ENCODE measurements at regions not wholly inside any gene's neighbourhood (a gene's known extent, or its start where the extent isn't known, plus 50 kb on each side); places are given as distances from the start of the nearest gene placed in this dataset.

DNA sequence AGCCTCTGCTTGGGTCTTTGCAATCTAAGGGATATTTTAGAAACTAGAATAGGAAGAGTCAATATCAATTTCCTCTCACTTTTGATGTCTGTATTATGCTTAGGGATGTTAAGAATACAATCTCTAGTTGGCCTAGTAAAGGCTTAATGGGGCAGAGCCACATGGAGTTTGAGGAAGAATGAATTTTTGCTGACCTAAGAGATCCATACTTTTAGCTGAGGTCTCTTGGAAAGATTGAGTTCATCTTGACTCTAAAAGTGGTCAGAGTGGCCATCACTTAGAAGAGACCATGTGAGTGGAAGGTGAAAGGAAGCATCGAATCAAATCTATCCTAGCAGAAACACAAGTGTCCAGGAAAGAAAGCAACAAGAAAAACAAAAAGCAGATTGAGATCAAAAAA, 92.2 kb upstream of the SLC28A3 start:
- no peak for DNase-seq (ENCODE audit: low read depth)
- no peak overlapping the region for H3K4me3 ChIP-seq (ENCODE audit: low read length)
- TF ChIP-seq, protein P1, sequence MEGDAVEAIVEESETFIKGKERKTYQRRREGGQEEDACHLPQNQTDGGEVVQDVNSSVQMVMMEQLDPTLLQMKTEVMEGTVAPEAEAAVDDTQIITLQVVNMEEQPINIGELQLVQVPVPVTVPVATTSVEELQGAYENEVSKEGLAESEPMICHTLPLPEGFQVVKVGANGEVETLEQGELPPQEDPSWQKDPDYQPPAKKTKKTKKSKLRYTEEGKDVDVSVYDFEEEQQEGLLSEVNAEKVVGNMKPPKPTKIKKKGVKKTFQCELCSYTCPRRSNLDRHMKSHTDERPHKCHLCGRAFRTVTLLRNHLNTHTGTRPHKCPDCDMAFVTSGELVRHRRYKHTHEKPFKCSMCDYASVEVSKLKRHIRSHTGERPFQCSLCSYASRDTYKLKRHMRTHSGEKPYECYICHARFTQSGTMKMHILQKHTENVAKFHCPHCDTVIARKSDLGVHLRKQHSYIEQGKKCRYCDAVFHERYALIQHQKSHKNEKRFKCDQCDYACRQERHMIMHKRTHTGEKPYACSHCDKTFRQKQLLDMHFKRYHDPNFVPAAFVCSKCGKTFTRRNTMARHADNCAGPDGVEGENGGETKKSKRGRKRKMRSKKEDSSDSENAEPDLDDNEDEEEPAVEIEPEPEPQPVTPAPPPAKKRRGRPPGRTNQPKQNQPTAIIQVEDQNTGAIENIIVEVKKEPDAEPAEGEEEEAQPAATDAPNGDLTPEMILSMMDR (conservative IDR thresholded peaks at IDR 0.05; ENCODE audit: low read depth, low read length): no peak

DNA sequence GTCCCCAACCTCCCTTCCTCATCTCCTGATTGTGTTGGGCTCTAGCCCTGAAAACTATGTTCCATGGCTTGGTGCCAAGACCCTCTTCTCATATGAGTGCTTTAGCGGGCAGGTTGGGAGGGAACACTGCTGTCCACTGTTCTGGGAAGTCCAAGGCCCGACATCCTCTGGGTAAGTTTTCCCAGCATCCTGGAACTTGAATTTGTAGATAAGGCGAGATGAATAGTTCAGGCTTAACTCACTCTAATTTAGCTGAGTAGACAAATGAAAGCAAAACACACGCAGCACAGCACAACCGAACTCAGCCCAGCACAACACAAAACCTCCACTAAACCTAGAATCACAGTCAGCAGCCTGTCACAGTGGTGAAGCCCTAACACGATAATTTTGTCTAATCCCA, 95.3 kb upstream of the SLC28A3 start:
- TF ChIP-seq, protein P1 (conservative IDR thresholded peaks at IDR 0.05; ENCODE audit: low read depth, low read length): no peak
- H3K4me3 ChIP-seq (ENCODE audit: low read length): no peak overlapping the region
- no peak for DNase-seq (ENCODE audit: low read depth)

DNA sequence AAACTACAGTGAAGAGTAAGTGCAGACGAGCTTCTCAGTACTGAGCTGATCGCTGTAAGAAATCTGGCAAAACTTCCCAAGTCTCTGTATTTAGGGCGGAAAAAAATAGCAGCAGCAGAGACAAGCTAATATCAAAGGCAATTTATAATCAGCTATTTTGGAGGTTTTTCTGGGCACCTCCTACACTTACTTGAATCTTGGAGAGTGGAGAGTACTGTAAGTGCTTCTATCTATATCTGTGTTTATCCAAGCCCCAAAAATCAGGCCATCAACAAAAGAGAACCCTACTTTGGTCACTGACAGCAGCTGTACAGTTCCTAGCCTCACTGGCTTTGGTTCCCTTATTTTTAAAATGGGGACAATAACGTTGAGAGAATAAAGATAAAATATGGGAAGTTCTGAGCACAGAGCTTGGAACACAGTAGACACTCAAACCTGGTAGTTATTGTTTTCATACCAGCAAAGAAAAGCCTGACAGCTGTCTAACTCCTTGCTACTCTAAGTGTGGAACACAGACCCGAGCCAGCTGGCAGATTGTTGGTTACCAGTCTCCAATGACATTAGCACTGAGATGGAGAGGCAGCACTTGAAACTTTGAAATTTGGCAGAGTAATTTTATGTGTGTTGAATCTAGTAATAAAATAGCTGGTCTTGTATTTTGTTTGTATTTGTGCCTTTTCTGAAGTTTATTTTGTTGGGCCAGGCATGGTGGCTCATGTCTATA, 96.0 kb upstream of the SLC28A3 start:
- TF ChIP-seq, protein P1 (conservative IDR thresholded peaks at IDR 0.05; ENCODE audit: low read depth, low read length): no peak
- no peak for DNase-seq (ENCODE audit: low read depth)
- no peak overlapping the region for H3K4me3 ChIP-seq (ENCODE audit: low read length)

DNA sequence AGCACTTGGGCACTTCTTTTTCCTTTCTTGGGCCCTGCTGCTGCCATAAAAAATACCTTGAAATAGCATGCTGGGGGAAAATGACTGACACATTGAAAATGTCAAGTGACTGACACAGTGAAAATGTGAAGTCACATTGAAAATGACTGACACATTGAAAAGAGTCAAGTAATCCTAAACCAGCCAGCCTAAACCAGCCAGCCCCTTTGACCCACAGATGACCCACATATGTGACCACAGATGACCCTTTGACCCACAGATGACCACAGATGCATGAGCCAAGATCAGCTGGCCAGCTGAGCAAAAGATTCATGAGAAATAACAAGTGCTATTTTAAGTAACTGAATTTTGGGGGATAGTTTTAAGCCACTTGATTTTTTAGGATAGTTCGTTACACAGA, 97.8 kb upstream of the SLC28A3 start:
- H3K4me3 ChIP-seq (ENCODE audit: low read length): no peak overlapping the region
- no peak for DNase-seq (ENCODE audit: low read depth)
- TF ChIP-seq, protein P1 (conservative IDR thresholded peaks at IDR 0.05; ENCODE audit: low read depth, low read length): no peak

DNA sequence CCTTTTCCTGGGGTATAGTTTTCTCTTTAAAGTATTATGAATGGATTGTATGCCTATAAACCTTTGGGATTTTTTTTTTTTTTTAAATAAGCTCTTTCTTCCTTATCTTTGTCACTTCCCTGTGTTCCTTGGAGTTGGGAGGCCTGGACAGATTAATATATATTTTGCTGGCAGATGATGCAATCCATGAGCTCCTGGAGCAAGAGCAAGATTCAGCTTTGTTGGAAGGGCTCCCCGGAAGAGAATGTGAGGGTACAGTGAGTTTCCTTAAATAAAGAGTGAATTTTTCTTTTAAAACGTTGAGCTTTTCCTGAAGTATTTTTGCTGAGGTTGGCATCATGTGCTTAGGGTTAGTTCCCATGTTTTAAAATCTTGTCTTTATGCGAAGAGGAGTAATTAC, 98.7 kb upstream of the SLC28A3 start:
- TF ChIP-seq, protein P1 (conservative IDR thresholded peaks at IDR 0.05; ENCODE audit: low read depth, low read length): no peak
- no peak for DNase-seq (ENCODE audit: low read depth)
- H3K4me3 ChIP-seq (ENCODE audit: low read length): no peak overlapping the region

DNA sequence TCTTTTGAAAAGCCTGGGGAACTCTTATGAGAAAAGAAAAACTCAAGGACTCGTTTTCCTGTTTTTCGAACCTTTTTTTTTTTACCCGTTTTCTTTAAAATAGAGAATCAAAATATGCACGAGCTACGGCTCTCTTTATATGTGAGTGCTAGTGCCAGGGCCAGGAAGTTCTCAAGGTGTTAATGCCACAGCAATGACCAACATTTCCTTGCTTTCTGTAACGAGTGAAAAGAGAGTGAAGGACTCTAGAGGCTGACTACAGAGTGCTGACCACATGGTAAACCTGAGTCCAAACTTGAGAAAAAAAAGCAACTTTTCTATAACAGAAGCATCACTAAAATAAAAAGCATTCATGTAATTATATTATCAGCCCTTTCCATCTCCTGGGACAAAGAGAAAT, 102.2 kb upstream of the SLC28A3 start:
- no peak for DNase-seq (ENCODE audit: low read depth)
- H3K4me3 ChIP-seq (ENCODE audit: low read length): no peak overlapping the region
- TF ChIP-seq, protein P1 (conservative IDR thresholded peaks at IDR 0.05; ENCODE audit: low read depth, low read length): no peak

DNA sequence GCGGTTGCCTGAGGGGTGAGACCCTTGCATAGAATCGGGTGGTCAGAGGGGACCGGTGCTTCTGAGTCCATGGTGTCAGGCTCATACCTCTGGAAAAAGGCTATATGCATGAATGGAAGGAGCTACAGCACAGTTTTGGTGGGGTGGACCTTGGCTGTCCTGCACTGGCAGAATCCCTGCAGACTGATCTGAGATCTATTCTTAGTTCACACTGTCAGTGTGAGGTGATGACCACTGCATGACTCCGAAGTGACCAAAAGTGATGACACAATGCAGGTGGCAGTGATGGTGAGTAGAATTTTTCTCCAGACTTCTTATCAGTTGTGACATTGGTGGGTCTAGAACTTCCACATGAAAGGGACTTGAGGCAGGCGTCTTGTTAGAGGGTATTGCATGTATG, 105.2 kb upstream of the SLC28A3 start:
- TF ChIP-seq, protein P1 (conservative IDR thresholded peaks at IDR 0.05; ENCODE audit: low read depth, low read length): no peak
- no peak overlapping the region for H3K4me3 ChIP-seq (ENCODE audit: low read length)
- DNase-seq (ENCODE audit: low read depth): no peak

Measured in retinal pigment epithelial cell (primary cell).